HepG2 (cell line): ENCODE measurements at regions not wholly inside any gene's neighbourhood (a gene's known extent, or its start where the extent isn't known, plus 50 kb on each side); places are given as distances from the start of the nearest gene placed in this dataset.

ENCODE experiments used
- FOXK2 ChIP-seq: fragments of 450-650 bp; IDR thresholded peaks from 2 replicates; pipeline ENCODE4 v1.6.1; 2016
- GFI1 ChIP-seq: sonication (generic); formaldehyde crosslinking; IDR thresholded peaks from 2 replicates; pipeline ENCODE4 v1.5.0; 2020; ENCODE audit warnings: missing genetic modification reagents, mild to moderate bottlenecking, borderline replicate concordance
- HDAC2 ChIP-seq: sonication (generic); formaldehyde crosslinking; IDR thresholded peaks from 2 replicates; pipeline ENCODE4 v1.4.0; 2020; ENCODE audit warnings: missing genetic modification reagents
- HMGA1 ChIP-seq: sonication (generic); formaldehyde crosslinking; conservative IDR thresholded peaks from 2 replicates; pipeline ENCODE4 v1.4.0; 2020; ENCODE audit warnings: missing genetic modification reagents
- MIER2 ChIP-seq: IDR thresholded peaks from 2 replicates; pipeline ENCODE4 v1.6.1; 2016; ENCODE audit warnings: missing biosample characterization, missing genetic modification reagents
- NR2F1 ChIP-seq, 2 experiments: fragments of 450-650 bp in 1 of 2; formaldehyde crosslinking in 1 of 2; IDR thresholded peaks; 2 replicates each; pipeline versions ENCODE4 v1.5.0 to v1.6.1; 2016 to 2020; ENCODE audit warnings: mild to moderate bottlenecking in 1 of 2, missing compliant biosample characterization in 1 of 2, missing genetic modification reagents in 1 of 2, moderate library complexity in 1 of 2
- RARA ChIP-seq: IDR thresholded peaks from 2 replicates; pipeline ENCODE4 v1.6.1; 2016; ENCODE audit warnings: missing genetic modification reagents, missing compliant biosample characterization
- SKI ChIP-seq: fragments of 450-650 bp; IDR thresholded peaks from one replicate; pipeline ENCODE4 v1.6.1; 2018; ENCODE audit warnings: mild to moderate bottlenecking; ENCODE audit not compliant: partially characterized antibody
- ZNF10 ChIP-seq: sonication (generic); formaldehyde crosslinking; IDR thresholded peaks from 2 replicates; pipeline ENCODE4 v1.4.0; 2020; ENCODE audit warnings: mild to moderate bottlenecking, low read depth, missing genetic modification reagents, borderline replicate concordance
- ZNF512 ChIP-seq: sonication (generic); formaldehyde crosslinking; IDR thresholded peaks from 2 replicates; pipeline ENCODE4 v1.4.0; 2020; ENCODE audit warnings: mild to moderate bottlenecking, missing genetic modification reagents
- ZNF646 ChIP-seq: sonication (generic); formaldehyde crosslinking; IDR thresholded peaks from 2 replicates; pipeline ENCODE4 v1.9.0; 2021; ENCODE audit warnings: mild to moderate bottlenecking, missing genetic modification reagents
- ZNF761 ChIP-seq: sonication (generic); formaldehyde crosslinking; conservative IDR thresholded peaks from 2 replicates; pipeline ENCODE4 v1.4.0; 2020; ENCODE audit warnings: mild to moderate bottlenecking, missing genetic modification reagents
- TF ChIP-seq, protein P1 (sequence below): IDR thresholded peaks from 2 replicates; pipeline ENCODE4 v1.4.0; 2020; ENCODE audit warnings: mild to moderate bottlenecking, missing genetic modification reagents
- TF ChIP-seq, protein P2 (sequence below): sonication (generic); formaldehyde crosslinking; IDR thresholded peaks from 2 replicates; pipeline ENCODE4 v1.5.1; 2020; ENCODE audit warnings: mild to moderate bottlenecking, missing genetic modification reagents, moderate library complexity

DNA sequence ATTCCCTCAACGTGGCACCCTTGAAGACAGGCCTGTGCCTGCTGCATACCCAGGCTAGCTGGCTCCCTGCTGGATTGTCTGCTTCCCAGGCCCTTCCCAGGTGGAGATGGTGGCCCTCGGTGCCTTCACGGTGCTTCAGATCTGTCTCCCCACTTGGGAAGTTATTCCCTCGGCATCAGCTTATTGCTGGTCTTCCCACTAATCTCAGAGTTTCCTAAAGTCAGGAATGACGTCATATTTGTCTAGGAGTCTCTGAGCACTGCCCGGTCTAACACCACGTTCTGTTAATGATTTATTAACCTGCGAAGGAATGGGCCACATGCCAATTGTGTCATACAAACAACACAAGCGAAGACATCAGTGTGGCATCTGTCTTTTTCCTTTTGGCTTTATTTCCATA is 269.8 kb upstream of the ID2 start (continued):
- TF ChIP-seq, protein P1, sequence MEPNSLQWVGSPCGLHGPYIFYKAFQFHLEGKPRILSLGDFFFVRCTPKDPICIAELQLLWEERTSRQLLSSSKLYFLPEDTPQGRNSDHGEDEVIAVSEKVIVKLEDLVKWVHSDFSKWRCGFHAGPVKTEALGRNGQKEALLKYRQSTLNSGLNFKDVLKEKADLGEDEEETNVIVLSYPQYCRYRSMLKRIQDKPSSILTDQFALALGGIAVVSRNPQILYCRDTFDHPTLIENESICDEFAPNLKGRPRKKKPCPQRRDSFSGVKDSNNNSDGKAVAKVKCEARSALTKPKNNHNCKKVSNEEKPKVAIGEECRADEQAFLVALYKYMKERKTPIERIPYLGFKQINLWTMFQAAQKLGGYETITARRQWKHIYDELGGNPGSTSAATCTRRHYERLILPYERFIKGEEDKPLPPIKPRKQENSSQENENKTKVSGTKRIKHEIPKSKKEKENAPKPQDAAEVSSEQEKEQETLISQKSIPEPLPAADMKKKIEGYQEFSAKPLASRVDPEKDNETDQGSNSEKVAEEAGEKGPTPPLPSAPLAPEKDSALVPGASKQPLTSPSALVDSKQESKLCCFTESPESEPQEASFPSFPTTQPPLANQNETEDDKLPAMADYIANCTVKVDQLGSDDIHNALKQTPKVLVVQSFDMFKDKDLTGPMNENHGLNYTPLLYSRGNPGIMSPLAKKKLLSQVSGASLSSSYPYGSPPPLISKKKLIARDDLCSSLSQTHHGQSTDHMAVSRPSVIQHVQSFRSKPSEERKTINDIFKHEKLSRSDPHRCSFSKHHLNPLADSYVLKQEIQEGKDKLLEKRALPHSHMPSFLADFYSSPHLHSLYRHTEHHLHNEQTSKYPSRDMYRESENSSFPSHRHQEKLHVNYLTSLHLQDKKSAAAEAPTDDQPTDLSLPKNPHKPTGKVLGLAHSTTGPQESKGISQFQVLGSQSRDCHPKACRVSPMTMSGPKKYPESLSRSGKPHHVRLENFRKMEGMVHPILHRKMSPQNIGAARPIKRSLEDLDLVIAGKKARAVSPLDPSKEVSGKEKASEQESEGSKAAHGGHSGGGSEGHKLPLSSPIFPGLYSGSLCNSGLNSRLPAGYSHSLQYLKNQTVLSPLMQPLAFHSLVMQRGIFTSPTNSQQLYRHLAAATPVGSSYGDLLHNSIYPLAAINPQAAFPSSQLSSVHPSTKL: peak; percentile 82
- peak; percentile 51; the same call in 1 of the 2 replicates for TF ChIP-seq ZNF646 (CRISPR knock-in tag)
- peak; percentile 55; the same call in 1 of the 2 replicates for TF ChIP-seq RARA (CRISPR knock-in tag)
- TF ChIP-seq GFI1 (CRISPR knock-in tag): no peak
- no peak for TF ChIP-seq NR2F1 (CRISPR knock-in tag; IDR thresholded peaks at IDR 0.05)
- no peak for TF ChIP-seq ZNF10 (CRISPR knock-in tag)
- TF ChIP-seq FOXK2: no peak
- TF ChIP-seq, protein P2, sequence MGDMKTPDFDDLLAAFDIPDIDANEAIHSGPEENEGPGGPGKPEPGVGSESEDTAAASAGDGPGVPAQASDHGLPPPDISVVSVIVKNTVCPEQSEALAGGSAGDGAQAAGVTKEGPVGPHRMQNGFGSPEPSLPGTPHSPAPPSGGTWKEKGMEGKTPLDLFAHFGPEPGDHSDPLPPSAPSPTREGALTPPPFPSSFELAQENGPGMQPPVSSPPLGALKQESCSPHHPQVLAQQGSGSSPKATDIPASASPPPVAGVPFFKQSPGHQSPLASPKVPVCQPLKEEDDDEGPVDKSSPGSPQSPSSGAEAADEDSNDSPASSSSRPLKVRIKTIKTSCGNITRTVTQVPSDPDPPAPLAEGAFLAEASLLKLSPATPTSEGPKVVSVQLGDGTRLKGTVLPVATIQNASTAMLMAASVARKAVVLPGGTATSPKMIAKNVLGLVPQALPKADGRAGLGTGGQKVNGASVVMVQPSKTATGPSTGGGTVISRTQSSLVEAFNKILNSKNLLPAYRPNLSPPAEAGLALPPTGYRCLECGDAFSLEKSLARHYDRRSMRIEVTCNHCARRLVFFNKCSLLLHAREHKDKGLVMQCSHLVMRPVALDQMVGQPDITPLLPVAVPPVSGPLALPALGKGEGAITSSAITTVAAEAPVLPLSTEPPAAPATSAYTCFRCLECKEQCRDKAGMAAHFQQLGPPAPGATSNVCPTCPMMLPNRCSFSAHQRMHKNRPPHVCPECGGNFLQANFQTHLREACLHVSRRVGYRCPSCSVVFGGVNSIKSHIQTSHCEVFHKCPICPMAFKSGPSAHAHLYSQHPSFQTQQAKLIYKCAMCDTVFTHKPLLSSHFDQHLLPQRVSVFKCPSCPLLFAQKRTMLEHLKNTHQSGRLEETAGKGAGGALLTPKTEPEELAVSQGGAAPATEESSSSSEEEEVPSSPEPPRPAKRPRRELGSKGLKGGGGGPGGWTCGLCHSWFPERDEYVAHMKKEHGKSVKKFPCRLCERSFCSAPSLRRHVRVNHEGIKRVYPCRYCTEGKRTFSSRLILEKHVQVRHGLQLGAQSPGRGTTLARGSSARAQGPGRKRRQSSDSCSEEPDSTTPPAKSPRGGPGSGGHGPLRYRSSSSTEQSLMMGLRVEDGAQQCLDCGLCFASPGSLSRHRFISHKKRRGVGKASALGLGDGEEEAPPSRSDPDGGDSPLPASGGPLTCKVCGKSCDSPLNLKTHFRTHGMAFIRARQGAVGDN (CRISPR knock-in tag): peak; percentile 40
- TF ChIP-seq HMGA1 (CRISPR knock-in tag): no peak
- no peak for TF ChIP-seq ZNF512 (CRISPR knock-in tag)
- no peak for TF ChIP-seq ZNF761 (CRISPR knock-in tag)
- peak; percentile 72; the same call in 1 of the 2 replicates for TF ChIP-seq HDAC2 (CRISPR knock-in tag)
- TF ChIP-seq MIER2 (CRISPR knock-in tag): 0 out of 2 replicates have a peak, but pooled peaks have one; percentile 17
- peak; percentile 15 for TF ChIP-seq SKI
